ENCODE measurements at regions not wholly inside any gene's neighbourhood (a gene's known extent, or its start where the extent isn't known, plus 50 kb on each side); places are given as distances from the start of the nearest gene placed in this dataset.

DNA sequence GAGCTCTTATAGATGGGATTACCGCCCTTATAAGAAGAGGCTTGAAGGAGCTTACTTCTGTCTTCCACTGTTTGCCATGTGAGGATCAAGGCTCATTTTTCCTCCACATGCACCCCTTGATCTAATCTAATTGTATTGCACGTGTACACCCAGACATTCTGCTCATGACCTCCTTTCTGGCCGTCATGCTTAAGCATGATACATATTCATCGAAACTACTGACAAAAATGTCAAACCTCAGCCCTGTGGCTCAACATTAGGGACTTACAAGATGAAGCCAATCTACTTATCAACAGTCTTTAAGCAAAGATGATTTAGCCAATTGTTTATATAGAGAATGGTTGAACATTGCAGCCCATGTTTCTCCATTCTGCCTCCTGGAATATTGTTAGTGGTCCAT lies 127.6 kb downstream of the XCL2 start:
- no peak for DNase-seq

- no peak for DNase-seq
These were observed 128.9 kb downstream of the XCL2 start for GRCh38 chr1:168414914-168415313.

DNA sequence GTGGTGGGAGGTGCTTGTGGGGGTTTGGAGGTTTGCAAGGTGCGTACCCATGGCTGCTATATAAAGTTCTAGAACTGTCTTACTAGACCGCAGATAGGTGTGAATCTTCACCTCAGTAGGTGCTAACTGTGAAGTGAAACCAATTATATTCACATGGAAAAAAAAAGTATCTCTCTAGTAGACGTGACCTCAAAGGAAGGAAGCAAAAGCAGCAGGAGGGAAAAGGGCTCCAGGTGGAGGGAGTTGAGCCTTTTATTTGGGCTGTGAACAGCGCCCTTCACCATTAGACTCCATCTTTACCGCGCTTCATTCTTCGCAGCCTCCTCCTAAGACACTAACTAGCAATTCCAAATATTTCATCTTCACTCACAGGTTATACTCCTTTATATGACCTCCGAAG lies 129.8 kb downstream of the TBX19 start:
- DNase-seq = no peak

- DNase-seq = peak; percentile 15
These were observed 128.2 kb downstream of the TBX19 start for GRCh38 chr1:168408884-168409283.

- no peak for DNase-seq
These were observed 127.8 kb downstream of the TBX19 start for GRCh38 chr1:168408539-168408865.

DNA sequence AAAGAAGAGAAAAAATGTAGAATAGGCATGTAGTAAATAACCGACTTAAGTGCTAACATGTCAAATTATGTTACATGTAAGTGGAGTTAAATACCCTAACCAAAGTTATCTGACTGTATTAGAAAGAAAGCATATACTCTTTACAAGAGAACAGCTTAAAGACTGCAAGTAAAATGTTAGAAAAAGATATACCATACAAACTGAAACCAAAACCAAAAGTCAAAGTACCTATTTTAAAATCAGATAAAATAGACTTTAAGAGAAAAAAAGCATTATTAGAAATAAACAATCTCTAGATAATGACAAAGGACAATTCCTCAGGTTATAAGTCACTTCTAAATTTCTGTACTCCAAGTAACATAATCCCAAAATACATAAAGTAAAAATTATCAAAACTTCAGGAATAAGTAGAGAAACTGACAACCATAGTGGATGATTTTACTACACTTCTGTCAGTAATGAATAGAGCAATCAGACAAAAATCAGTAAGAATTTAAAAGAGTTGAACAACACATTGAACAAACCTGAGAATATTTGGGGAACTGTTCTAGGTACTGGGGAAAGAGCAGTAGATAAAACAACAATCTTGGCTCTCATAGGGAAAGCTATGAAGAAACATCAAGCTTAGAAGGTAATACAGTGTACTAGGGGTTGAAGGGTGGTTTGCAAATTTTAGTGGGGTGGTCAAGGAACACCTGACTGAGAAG lies 127.3 kb downstream of the TBX19 start:
- peak; percentile 76 for DNase-seq

GRCh38 chr1:168405906-168406549 lies 125.4 kb downstream of the TBX19 start:
- DNase-seq = no peak

DNA sequence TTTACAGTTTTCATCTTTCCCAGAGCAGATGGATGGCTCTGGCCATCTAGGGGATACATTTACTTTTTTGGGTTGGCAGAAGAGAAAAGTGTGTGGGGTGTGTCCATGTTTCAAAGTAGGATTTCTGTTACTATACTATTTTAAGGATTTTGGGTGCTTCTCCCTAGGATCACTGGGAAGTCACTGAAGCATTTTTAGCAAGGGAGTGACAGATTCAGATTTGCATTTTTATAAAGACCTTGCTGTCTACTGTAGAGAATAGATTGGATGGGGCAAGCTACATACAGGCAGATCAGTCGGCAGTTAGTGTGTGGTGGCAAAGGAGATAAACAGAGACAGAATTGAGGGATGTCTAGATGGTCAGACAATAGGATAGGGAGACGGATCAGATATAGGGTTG lies 122.5 kb downstream of the TBX19 start:
- DNase-seq = peak; percentile 41

- peak; percentile 77 for DNase-seq
These were observed 121.8 kb downstream of the TBX19 start for GRCh38 chr1:168402466-168402865.

DNA sequence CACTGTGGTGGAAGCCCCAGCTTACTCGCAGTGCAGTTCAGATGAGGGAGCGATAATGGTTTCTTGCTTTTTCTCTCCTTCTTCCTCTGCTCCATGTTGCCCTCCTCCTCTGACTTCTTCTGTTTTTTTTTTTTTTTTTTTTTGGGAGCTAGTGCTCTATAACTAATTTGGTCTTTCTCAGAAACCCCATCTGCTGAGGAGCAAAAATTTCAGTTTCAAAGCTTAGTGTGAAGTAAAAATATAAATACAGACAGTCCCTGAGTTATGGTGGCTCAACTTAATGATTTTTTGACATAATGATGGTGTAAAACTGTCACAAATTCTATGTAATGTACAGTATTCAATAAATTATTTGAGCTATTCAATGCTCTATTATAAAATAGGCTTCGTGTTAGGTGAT lies 120.7 kb downstream of the TBX19 start:
- DNase-seq = no peak

DNA sequence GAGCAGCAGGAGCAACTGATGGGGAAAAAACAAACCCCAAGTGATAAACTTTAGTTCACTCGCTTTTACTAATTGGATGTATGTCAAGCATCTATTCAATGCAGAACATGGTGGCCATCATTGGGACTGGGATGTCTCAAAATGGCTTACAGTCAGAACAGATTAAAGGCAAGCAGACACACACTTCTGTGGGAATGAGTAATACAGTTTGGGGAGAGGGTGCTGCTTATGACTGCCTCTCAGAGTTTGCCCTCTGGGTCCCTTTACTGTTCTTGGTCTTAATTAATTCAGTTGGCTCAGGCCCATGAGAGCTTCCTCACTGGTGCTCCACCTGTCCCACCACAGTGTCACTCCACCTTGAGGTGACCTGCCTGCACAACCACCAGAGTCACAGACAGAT lies 119.5 kb downstream of the TBX19 start:
- DNase-seq = no peak

- DNase-seq = no peak
These were observed 117.1 kb downstream of the TBX19 start for GRCh38 chr1:168397806-168398205.

- DNase-seq = no peak
These were observed 116.4 kb downstream of the TBX19 start for GRCh38 chr1:168396940-168397684.

DNA sequence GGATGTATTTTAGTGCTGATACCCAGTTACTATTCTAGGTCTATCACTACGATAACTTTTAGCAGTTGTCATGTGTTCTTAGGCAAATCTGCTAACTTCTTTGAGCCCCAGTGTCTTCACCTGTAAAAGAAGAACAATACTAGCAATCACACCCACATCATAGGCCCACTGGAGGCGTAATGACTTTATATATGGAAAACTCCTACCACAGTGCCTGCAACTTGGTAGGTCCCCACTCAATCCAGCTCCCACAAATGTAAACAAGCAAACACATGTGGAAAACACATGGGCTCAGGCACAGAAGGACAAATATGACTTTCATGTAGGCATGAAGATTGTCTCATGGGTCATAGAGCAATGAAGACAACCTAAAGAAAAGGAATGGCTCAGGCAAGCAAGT lies 115.8 kb downstream of the TBX19 start:
- no peak for DNase-seq

DNA sequence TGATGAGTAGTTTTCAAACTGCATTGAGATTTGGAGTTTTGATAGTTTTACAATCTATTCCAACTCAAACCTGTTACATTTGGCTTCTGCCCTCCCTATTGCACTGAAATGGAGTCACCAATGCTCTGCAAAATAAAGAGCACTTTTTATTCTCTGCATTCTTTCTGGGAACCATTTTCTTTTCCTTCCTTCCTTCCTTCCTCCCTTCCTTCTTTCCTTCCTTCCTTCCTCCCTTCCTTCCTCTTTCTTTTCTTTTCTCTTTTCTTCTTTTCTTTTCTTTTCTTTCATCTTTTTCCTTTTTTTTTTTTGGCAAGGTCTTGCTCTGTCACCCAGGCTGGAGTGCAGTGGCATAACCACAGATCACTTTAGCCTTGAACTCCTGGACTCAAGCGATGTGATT lies 114.2 kb downstream of the TBX19 start:
- no peak for DNase-seq

GRCh38 chr1:168392958-168393549 lies 112.4 kb downstream of the TBX19 start:
- peak; percentile 36 for DNase-seq

GRCh38 chr1:168391851-168392681 lies 111.4 kb downstream of the TBX19 start:
- DNase-seq = peak; percentile 27

DNA sequence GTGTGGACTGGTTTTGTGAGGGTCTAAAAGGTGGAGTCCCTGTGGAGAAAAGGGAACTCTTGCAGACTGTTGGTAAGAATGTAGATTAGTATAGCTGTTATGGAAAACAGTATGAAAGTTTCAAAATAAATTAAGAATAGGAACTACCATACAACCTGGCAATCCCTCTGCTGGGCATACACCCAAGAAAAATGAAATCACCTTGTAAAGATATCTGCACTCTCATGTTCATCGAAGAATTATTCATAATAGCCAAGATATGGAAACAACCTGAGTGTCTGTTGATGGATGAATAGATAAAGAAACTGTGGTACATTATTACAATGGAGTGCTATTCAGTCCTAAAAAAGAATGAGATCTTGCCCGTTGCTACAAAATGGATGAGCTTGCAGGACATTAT lies 109.6 kb downstream of the TBX19 start:
- DNase-seq = no peak

DNA sequence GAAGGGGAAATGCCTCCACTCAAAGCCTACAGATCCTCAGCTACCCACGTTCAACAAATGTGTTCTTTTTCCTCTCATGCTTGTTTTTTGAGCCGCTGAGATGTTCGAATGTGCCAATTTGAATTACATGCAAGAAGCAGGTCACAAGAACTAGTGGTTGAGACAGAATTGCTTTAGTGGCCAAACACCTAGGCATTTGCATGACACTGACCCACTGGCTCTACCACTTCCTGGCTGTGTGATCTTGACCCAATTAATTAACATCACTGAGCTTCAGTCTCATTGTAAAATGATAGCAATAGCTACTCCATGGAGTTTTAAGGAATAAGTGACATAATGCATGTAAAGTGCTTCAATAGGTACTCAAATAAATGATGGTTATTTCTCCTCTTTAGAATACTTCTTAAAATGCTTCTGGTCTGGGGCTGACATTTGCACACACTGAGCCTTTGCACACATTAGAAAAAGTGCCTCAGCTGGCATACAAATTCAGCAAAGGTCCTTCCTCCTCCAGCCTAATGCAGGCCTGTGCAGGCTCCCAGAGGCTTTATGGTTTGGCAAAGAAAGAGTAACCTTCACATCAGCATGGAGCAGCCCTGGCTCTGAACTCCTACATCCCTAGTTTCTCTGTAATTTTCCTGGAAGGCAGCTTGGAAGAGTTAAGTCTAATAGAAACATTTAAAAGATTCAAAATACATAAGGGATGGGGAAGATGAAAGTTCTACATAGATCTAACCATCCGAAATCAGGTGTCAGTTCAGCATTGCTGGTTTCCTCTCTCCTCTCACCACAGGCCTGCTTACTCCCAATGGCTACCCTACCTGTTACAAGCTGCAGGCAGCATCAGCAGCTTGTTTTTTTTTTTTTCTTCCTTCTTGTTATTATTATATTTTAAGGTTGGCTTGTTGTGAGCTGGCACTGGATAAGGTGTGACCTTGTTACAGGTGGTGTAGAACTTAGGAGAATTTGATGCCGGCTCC lies 107.4 kb downstream of the TBX19 start:
- no peak for DNase-seq

GRCh38 chr1:168386949-168387586 lies 106.4 kb downstream of the TBX19 start:
- no peak for DNase-seq

DNA sequence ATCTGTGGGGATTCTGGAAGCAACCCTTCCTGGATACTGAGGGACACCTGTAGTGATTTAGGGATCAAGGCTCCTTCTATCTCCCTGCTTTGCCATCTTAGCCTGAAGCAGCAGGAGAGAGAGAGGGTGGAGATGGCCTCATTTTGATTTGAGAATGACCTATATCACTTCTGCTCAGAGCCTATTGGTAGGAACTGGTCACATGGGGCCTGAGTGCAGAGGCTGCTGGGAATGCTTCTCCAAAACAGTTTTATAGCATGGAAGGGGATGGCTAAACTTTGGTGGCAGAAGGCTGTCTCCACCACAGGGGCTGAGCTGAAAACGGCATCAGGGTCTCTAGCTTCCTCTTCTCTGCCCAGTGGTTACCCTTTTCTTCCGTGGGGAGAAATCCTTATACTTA lies 105.8 kb downstream of the TBX19 start:
- DNase-seq = no peak

Data from OCI-M1 (cell line).